HG03103 (cell line): ENCODE measurements at regions not wholly inside any gene's neighbourhood (a gene's known extent, or its start where the extent isn't known, plus 50 kb on each side); places are given as distances from the start of the nearest gene placed in this dataset.

Experiments used
- ATAC-seq: cut with Tn5 transposase; IDR thresholded peaks from one replicate; pipeline ENCODE4 v1.9.1; 2021; ENCODE audit warnings: low read depth; ENCODE audit not compliant: unreplicated experiment

DNA sequence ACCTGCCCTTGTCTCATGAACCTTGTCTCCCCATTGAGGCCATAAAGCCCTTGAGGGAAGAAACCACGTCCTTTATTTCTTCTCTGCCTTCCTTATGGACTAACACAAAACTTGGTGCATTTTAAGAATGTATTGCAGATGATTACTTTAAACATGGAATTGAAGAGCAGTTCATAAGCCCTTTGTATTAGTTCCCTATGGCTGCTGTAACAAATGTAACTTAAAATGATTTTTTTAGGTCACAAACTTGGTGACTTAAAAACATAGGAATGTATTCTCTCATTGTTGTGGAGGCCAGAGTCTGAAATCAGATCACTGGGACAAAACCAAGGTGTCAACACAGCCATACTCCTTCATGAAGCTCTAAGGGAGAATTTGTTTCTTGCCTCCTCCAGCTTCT lies 185.5 kb downstream of the PHLDA1 start:
- no peak for ATAC-seq

DNA sequence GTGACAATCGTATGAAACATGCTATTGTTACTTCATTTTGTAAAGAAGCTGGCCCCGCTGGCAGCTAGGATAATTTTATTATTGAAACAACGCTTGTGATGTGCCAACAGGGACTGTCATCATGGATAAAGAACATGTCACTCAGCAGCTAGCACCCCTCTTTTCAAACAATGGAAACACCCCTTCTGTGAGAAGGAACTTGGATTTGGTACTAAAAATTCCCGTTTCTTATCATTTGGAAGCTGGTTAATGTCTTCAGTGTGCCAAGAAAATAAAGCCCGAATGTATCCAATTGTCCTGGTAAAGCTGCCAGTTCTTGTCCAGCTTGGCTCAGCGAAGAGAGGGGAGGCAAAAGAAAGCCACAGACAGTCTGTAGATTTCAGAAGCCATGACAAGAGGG lies 186.6 kb downstream of the PHLDA1 start:
- ATAC-seq: no peak

DNA sequence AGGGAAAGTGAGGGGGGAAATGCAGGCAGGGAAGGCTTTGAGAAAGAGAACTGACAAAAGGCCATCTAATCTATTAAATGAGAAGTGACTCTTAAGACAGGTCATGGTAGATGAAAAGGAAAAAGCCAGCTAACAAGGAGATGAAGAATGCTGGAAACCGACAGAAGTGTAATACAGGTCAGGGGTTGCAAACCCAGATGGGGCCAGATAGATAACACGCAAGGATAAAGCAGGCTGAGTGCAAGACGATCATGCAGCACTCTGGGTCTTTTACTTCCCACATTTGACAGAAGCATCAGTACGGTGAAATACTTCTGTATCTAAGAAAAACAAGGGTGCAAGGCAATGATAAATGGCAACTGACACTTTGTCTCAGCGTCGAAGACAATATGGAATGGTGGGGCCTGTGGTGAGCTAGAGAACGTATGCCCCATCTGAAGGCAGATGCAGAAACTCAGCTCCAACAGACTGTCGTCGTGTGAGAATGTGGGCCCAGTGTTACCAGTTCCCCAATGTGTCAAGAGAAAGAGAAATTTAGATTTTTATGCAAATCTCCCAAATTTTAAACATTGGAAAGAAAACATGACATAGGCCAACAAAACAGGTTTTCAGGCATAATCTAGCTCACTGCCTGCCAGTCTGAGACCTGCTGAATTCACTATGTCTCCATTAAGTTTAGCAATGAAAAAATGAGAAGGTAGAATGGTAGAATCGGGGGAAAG lies 187.4 kb downstream of the PHLDA1 start:
- ATAC-seq: no peak

DNA sequence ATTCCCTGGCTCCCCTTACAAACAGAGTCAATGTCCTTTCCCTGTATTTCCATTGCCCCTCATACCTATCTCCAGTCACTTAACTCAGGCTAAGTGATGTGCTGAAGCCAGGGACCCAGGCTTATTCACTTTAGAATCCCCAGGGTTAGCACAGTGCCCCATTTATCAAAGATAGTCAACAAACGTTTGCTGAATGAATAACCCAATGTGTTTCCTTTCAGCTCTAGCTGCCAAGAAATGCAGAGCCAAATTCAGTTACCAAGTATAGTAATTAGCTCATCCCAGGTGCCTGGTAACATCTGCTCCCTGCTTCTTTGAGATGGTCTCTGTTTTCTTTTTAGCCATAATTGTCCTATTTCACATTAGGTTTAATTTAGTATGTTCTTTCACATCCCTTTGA lies 189.5 kb downstream of the PHLDA1 start:
- ATAC-seq: no peak

DNA sequence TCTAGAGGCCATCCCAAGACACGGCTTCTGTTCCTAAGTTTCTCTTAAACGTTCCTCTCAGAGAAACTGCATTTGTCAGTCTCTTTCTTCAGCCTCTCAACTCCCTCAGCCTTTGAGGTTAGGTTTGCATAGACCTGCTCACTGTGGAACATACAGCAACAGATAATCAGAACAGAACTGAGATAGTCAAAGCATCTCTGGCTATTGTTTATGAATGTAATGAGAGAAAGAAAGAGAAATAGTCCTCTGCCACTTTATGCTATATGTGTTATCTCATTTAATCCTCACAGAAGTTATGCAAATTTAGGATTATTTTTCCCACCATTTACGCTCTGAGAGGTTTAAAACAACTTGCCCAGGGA lies 190.6 kb downstream of the PHLDA1 start:
- ATAC-seq: no peak

DNA sequence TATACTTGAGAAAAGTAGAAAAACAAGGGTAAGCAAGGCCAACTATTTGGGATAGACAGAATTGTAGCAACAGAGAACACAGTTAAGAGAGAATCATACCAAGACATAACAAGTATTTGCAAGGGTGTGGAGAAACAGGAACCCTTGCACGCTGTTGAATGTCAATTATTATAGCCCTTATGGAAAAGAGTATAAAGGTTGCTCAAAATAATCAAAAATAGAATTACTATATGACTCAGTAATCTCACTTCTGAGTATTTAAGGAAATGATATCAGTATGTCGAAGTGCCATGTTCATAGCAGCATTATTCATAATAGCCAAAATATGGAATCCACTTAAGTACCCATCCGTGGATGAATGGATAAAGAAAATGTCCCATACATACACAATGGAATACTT lies 193.3 kb downstream of the PHLDA1 start:
- ATAC-seq: no peak

DNA sequence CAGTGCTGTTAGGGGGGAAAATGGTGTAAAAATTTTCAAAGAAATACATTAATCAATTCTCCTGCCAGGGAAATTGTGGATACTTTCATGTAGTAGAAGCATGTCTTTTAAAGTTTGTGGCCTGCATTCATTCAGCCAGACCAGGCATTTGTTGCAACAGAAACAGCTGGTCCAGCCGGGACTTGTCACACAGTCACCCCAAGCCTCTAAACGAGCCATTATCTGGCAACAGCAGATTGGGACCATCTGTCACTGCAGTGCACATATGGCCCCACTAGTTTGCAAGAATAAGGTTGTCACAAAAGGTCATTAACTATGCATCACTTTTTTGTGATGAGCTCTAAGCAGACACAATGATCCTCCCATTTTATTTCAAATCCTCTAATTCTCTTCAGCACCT lies 193.9 kb downstream of the PHLDA1 start:
- no peak for ATAC-seq

DNA sequence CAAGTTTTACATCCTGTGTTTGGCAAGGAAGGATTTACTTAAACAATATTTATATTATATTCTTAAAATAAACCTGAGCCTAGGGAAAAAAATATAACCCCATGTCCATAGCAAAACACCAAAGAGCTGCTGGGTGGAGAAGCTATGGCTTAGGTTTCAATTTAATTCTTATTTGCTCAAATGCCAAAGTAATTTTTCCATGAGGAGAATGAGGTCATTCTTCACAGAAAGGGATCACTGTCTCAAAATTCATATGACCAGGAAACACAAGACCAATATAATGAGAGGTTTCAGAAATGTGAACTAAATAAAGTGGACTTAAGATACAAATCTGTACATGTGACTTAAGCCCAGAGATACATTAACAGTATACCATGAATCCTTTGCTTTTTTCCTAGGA lies 195.0 kb downstream of the PHLDA1 start:
- no peak for ATAC-seq

DNA sequence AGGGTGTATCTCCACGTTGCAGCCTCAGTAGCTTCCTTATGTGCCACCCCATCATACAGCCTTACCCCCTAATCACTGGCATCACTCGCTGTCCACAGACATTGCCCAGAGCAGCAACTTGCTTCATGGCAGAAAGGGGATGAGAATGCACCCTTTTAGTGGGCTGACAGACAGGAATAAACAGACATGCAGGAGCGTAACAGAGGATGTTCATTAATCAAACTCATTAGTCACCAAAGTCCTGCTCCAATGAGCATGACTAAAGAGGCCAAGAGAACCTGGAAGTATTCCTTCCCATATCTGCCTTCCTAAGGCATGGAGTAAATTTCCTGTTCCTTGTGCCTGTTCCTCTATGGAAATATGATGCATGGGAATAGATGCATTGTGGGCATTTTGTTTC lies 197.0 kb downstream of the PHLDA1 start:
- no peak for ATAC-seq

DNA sequence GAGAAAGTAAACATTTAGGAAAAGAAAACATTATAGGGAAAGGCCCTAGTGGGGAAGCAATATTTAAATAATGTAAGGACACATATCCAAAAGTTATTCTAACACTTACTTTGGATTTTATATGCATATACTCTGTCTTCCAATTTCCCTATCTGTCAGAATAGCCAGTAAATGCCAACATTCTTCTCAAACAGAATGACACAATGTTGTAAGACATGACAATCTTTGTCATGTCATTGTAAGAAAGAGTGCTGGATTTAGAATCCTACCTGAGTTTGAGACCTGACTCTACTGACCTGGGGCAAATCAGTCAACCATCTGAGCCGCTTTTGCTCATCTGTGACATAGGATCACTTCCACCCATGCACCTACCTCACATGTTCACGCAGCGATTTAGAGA lies 198.3 kb downstream of the PHLDA1 start:
- ATAC-seq: no peak

DNA sequence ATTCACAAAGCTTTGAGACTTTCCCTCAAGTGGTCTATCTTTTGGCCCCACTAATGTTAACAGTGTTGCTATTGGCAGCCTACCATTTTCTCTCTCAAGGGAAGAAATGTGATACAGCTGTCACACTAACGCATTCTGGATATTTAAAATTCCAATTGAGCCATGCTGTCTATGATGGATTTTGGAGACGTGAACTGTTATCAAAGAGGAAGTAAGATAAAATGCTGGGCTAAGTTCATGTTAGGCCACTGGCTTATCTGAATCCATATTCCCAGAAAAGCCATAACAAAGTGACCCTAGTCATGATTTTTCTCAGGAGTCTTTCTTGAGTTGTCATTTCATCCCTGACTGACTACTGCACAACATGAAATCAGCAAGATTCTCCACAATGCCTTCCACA lies 200.2 kb downstream of the PHLDA1 start:
- ATAC-seq: no peak

DNA sequence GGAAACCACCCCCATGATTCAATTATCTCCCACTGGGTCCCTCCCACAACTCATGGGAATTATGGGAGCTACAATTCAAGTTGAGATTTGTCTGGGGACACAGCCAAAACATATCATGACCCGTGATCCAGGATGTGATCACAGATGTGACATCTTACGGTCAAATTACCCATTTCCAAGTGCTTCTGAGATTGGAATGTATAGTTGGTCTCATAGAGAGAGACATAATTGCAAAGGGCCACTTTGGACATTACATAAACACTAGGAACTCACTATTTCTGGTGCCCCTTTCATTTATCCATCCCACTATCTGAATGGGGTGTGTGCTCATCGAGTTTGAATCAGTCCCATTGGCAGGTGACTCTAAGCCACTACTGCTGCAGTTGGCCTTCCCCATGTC lies 204.5 kb downstream of the PHLDA1 start:
- ATAC-seq: no peak

DNA sequence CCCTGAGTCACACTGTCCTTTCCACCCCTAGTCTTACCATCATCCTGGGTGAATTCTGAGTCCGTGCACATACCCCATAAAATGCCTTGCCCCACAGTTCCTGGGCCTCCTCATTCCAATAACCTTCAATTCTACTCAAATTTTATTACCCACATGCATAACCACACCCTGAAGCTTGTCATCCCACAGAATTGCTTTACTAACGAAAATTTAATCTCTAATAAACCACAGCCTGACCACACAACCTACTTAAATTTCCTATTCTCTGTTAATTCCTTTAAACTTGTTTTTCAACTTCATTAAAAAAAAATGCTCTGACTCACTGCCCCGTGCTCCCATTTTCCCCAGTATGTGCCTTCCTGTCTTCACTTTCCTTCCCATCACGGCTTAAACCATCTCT lies 205.9 kb downstream of the PHLDA1 start:
- no peak for ATAC-seq

DNA sequence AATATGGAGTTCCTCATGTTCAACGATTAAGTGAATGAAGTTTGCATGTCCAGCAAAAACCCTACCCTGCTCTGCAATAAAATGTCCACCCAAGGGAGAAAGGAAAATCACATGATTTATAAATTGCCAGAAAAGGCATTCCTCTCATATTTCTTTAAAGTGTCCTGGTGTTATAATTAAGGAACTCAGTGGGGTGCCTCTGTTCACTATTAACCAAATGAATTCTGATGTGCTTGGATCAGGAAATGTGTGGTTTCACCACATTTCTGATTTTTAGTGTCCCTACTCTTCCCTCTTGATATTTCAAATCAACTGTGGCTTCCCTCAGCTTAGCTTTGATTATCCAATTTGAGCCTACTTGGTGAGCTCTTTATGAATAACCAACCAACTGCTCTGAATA lies 208.1 kb downstream of the PHLDA1 start:
- ATAC-seq: no peak

DNA sequence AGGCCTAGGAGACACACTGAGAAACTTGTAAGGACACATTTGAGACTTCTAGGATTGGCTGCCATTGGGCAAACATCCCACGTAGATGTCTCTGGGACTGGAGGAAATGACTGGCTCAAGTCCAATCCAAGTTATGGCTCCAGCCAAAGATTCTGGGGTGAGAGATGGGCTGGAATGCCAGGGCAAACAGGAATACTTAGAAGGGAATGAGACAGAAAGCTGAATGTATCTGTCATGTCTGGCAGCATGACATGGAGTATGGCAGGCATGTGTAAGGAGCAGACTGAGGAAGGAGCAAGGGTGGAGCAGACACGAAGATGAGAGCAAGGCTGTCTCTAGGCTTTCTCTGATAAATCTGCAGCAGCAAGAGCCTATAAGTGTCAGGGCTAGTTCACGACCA lies 209.2 kb downstream of the PHLDA1 start:
- no peak for ATAC-seq

DNA sequence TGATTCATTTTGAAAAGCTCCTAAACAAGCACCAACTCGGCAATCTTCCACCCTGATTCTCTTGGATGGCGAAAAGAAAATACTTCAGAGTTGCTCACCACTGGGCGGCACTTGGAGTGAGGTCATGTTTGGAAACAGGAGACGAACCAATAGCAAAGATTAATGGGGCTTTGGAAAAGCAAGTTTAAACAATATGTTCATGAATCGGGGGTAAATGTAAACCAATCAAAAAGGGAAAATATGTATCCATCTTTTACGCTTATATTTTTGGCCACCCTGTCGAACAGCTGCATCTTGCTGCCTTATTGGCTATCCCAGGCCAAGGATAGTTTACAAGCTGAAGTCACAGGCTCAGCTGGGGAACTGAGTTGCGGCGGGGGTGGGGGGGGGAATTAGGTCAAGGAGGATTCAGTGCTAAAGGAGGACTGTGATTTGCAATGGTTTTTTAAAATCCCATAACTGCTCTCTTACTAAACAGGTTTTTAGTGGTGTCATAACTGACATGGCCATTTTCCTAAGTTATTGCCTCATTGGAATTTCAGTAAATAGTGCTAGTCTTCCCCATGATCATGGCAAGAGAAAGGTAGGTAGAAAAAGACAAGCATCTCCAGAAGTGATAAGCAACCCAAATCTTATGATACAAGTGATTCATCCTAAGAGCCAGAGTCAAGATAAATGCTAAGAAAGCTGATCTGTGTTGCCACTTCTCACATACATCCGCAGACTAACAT lies 210.6 kb downstream of the PHLDA1 start:
- ATAC-seq: no peak

DNA sequence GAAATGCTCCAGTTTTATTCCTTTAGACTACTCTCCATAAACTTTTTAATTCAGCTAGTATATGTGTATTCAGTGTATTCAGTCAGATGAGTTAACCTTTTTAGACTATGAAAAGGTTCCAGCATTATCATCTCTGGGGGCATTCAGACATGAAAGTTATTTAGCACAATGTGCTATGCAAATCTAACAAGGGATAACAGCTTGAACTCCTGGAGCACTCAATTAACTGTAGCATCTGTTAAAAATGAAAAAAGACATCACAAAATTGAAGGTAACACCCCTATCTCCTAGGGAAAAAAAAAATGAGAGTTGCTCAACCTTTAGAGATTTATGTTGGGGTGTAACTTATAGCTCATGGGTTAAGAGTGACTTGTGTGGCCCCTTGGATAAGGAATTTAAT lies 211.5 kb downstream of the PHLDA1 start:
- ATAC-seq: no peak

DNA sequence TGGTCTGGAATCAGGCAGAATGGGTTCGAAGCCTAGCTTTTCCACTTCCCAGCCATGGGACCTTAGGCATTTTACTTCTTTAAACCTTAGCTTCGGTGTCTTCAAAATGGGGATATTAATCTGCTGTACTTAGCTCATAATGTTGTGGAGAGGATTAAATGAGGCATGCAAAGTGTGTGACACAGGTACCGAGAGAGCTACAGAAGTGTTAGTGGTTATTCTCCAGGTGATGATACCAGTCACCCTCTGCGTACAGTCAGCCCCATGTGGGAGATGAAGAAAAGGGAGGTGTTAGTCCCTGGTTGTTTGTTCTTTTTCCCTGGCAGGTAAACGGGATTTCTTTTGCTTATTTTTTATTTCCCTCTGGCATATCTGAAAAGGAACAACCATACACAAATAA lies 212.1 kb downstream of the PHLDA1 start:
- ATAC-seq: no peak

DNA sequence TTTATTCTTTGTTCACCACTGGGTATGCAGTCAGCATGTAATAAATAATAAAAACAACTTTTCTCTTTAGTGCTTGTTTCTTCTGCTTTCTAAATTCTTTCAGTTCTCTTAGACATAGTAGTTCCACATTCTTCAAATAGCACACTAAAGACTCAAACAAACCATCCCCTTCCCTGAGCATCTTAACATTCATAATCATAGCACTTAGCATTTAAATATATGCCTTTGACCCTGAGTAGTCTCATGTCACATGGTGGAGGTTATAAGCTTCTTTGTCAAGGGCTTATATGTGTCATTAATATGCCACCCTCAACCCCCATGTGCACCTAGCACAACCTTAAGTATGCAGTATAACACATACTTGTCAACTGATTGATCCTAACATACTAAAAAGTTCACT lies 212.7 kb downstream of the PHLDA1 start:
- ATAC-seq: no peak

DNA sequence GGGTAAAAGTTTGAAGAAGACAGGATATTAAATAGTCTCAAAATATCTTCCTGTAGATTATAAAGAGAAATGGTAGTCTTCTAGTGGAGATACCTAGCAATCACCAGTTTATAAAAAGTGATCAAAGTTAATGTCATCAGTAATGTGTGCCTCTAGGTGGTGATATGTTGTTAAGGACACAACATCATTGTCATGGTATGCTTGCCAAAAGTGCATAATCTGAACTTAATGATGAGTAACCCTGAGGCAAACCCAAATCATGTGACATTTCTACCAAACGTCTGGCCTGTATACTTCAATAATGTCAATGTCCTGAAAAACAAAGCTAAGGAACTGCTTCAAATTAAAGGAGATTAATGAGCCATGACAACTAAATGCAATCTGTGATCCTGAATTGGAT lies 214.7 kb downstream of the PHLDA1 start:
- ATAC-seq: peak; percentile 47

DNA sequence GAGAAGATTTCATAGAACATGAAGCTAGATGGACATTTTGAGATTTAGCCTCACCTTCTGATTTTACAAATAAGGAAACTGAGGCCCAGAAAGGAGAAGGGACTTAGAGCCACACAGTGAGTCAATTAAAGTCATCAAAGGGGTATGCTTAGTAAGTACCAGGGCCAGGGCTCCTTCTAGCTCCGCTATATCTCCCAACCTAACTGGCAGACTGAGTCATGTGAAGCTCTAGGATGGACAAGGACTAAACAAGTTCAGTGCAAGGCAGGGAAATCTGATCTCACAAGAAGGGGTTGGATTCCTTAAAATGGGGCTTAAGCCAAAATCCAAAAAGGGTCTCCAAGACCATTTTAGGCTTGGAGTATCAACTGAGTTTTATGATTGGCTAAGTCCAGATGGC lies 215.8 kb downstream of the PHLDA1 start:
- ATAC-seq: no peak
